ENCODE measurements at regions not wholly inside any gene's neighbourhood (a gene's known extent, or its start where the extent isn't known, plus 50 kb on each side); places are given as distances from the start of the nearest gene placed in this dataset.

GRCh38 chr4:11663114-11663513, 234.4 kb upstream of the HS3ST1 start:
- TF ChIP-seq POLR2AphosphoS5 (IDR thresholded peaks at IDR 0.05; ENCODE audit: borderline replicate concordance, low read depth, low read length) (no peak), EZH2 (IDR thresholded peaks at IDR 0.05) (no peak), FOXP2 (optimal IDR thresholded peaks at IDR 0.05; ENCODE audit: control extremely low read depth, extremely low read length, insufficient read depth) (no peak)
